ENCODE measurements at regions not wholly inside any gene's neighbourhood (a gene's known extent, or its start where the extent isn't known, plus 50 kb on each side); places are given as distances from the start of the nearest gene placed in this dataset.

DNA sequence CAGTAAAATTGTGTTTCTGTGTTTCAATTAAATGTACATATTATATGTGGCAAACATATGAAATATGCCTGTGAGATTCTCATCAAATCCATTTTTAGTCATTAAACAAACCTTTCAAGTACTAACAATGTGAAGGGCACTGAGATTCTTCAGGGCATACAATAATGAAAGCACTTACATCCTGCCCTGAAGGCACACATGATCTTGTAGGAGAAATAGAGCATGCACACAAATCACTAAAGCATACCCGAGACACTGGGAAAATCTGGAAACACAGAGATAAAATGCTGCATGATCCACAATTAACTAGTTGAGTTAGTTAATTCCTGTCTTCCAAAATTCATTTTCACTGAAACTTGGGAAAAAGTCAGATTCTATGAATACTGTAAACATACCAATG is 810.5 kb upstream of the NECTIN3 start:
- no peak for ATAC-seq
- intact Hi-C loops (cut with micrococcal nuclease): no loop called here

DNA sequence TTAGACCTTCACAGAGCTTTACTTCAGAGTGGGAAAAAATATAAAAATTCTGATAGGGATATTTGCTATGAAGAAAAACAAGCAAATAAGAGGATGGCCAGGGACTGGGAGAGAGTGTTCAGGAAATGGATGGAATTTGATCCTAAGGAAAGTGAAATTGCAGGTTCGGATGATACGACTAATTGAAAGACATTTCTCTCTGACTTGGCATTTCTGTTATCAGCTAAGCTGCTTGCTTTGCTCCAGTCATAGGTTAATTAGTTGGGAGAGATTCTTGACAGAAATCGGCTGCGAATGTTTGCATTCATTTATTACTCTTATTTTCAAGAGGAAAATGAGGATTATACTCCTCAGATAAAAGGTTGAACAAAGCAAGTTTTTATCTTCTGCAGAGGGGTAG is 808.7 kb upstream of the NECTIN3 start:
- ChIA-PET POLR2A (ENCODE audit: unreplicated experiment) (interaction anchor here (0.7 kb wide), 1 partner anchor 470 kb away, joined by 6 read pairs; no protein-coding TSS in a partner anchor), CTCF (no interaction called here)
- no peaks in the 10 kb centered on the region for H3K79me2 ChIP-seq (ENCODE audit: low read length)
- intact Hi-C loops (cut with micrococcal nuclease): no loop called here
- H2AFZ ChIP-seq (ENCODE audit: low read length): no peak overlapping the region
- TF ChIP-seq EZH2 (IDR thresholded peaks at IDR 0.05; ENCODE audit: low read length, unreplicated experiment) (no peak), EZH2phosphoT487 (IDR thresholded peaks at IDR 0.05; ENCODE audit: borderline replicate concordance, low read length) (no peak)
- TF ChIP-seq, protein P1, sequence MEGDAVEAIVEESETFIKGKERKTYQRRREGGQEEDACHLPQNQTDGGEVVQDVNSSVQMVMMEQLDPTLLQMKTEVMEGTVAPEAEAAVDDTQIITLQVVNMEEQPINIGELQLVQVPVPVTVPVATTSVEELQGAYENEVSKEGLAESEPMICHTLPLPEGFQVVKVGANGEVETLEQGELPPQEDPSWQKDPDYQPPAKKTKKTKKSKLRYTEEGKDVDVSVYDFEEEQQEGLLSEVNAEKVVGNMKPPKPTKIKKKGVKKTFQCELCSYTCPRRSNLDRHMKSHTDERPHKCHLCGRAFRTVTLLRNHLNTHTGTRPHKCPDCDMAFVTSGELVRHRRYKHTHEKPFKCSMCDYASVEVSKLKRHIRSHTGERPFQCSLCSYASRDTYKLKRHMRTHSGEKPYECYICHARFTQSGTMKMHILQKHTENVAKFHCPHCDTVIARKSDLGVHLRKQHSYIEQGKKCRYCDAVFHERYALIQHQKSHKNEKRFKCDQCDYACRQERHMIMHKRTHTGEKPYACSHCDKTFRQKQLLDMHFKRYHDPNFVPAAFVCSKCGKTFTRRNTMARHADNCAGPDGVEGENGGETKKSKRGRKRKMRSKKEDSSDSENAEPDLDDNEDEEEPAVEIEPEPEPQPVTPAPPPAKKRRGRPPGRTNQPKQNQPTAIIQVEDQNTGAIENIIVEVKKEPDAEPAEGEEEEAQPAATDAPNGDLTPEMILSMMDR (conservative IDR thresholded peaks at IDR 0.05; ENCODE audit: low read depth, low read length): no peak
- no peak overlapping the region for H3K4me2 ChIP-seq (ENCODE audit: low read length)
- no peaks in the 10 kb centered on the region for H3K4me1 ChIP-seq (ENCODE audit: insufficient read depth, low read length)
- no peaks in the 10 kb centered on the region for H3K9me2 ChIP-seq (replicated peaks; ENCODE audit: low read length)
- no peak overlapping the region for H3K9ac ChIP-seq (ENCODE audit: low read length)
- H3K36me3 ChIP-seq (ENCODE audit: low read depth, low read length): no peaks in the 10 kb centered on the region
- no peaks in the 10 kb centered on the region for H3K9me3 ChIP-seq (ENCODE audit: low read length)
- no peaks in the 10 kb centered on the region for H4K20me1 ChIP-seq (ENCODE audit: low read length)
- ATAC-seq (no peak), DNase-seq (no peak)
- no peaks in the 10 kb centered on the region for H3F3A ChIP-seq (ENCODE audit: low read length, unreplicated experiment)
- H3K27me3 ChIP-seq (ENCODE audit: low read length): no peaks in the 10 kb centered on the region
- no TSS peak for BruUV-seq (replicated peaks)
- H3K27ac ChIP-seq (ENCODE audit: low read length): no peak overlapping the region
- H3K4me3 ChIP-seq (ENCODE audit: low read length): no peak overlapping the region

More for the DNA sequence above, 810.5 kb upstream of the NECTIN3 start:
- Histone ChIP-seq H3K27ac (ENCODE audit: low read length) (no peak overlapping the region), H3K4me3 (ENCODE audit: low read length) (no peak overlapping the region), H3K9me2 (replicated peaks; ENCODE audit: low read length) (no peaks in the 10 kb centered on the region), H3K4me1 (ENCODE audit: insufficient read depth, low read length) (no peaks in the 10 kb centered on the region), H2AFZ (ENCODE audit: low read length) (no peak overlapping the region), H3K4me2 (ENCODE audit: low read length) (no peak overlapping the region), H3K36me3 (ENCODE audit: low read depth, low read length) (no peaks in the 10 kb centered on the region), H3K9ac (ENCODE audit: low read length) (no peak overlapping the region), H3K9me3 (ENCODE audit: low read length) (no peaks in the 10 kb centered on the region), H3K79me2 (ENCODE audit: low read length) (no peaks in the 10 kb centered on the region), H3K27me3 (ENCODE audit: low read length) (no peaks in the 10 kb centered on the region), H3F3A (ENCODE audit: low read length, unreplicated experiment) (no peaks in the 10 kb centered on the region), H4K20me1 (ENCODE audit: low read length) (no peaks in the 10 kb centered on the region)
- ChIA-PET POLR2A (ENCODE audit: unreplicated experiment) (no interaction called here), CTCF (no interaction called here)
- BruUV-seq (replicated peaks): no TSS peak
- DNase-seq: no peak
- no peak for TF ChIP-seq EZH2 (IDR thresholded peaks at IDR 0.05; ENCODE audit: low read length, unreplicated experiment)
- TF ChIP-seq, protein P1 (conservative IDR thresholded peaks at IDR 0.05; ENCODE audit: low read depth, low read length): no peak

DNA sequence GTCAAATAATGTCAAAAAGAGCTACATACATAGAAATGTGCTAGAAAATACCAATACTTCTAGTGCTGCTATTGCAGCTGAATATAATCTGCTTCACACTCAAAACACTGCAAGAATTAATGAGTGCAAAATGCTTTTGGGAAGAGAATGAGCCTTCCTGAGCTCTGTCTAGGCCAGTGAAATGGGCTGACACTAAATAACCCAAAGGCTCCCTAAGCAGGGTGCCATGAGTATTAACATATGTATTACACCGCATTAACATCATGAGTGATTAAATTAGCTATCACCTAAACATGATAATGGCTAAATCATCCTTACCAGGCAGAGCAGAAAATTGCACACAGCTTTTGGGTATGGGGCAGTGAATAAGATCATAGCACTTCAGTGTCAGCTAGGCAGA is 806.3 kb upstream of the NECTIN3 start:
- Histone ChIP-seq H3F3A (ENCODE audit: low read length, unreplicated experiment) (no peaks in the 10 kb centered on the region), H3K36me3 (ENCODE audit: low read depth, low read length) (no peaks in the 10 kb centered on the region), H3K9me3 (ENCODE audit: low read length) (no peaks in the 10 kb centered on the region), H3K27me3 (ENCODE audit: low read length) (no peaks in the 10 kb centered on the region), H3K27ac (ENCODE audit: low read length) (no peak overlapping the region), H3K4me3 (ENCODE audit: low read length) (no peak overlapping the region), H3K79me2 (ENCODE audit: low read length) (no peaks in the 10 kb centered on the region), H2AFZ (ENCODE audit: low read length) (no peak overlapping the region), H4K20me1 (ENCODE audit: low read length) (no peaks in the 10 kb centered on the region), H3K4me1 (ENCODE audit: insufficient read depth, low read length) (no peaks in the 10 kb centered on the region), H3K9me2 (replicated peaks; ENCODE audit: low read length) (no peaks in the 10 kb centered on the region), H3K9ac (ENCODE audit: low read length) (no peak overlapping the region), H3K4me2 (ENCODE audit: low read length) (no peak overlapping the region)
- TF ChIP-seq EZH2 (IDR thresholded peaks at IDR 0.05; ENCODE audit: low read length, unreplicated experiment) (no peak), EZH2phosphoT487 (IDR thresholded peaks at IDR 0.05; ENCODE audit: borderline replicate concordance, low read length) (no peak)
- TF ChIP-seq, protein P1 (conservative IDR thresholded peaks at IDR 0.05; ENCODE audit: low read depth, low read length): no peak
- intact Hi-C loops (cut with micrococcal nuclease): no loop called here
- POLR2A ChIA-PET (ENCODE audit: unreplicated experiment): no interaction called here
- ATAC-seq: no peak
- no TSS peak for BruUV-seq (replicated peaks)
- DNase-seq: no peak
- CTCF ChIA-PET: no interaction called here

Measured in PC-3 (cell line).